GM12878 (cell line): ENCODE measurements at regions not wholly inside any gene's neighbourhood (a gene's known extent, or its start where the extent isn't known, plus 50 kb on each side); places are given as distances from the start of the nearest gene placed in this dataset.

Experiments used
- ATAC-seq: fragments of 200-7000 bp; cut with Tn5 transposase; 3 replicates; pipeline ENCODE4 v1.9.1; 2020; ENCODE audit warnings: mild to moderate bottlenecking, moderate library complexity
- BruUV-seq: library from RNA; stranded (reverse); fragments of 400-500 nt; replicated peaks from 2 replicates; lab custom pipeline; 2021; lab: Mats Ljungman, UMichigan
- CTCF ChIA-PET: fragments of 300-600 bp; sonication (Branson Sonifier 250); formaldehyde crosslinking; extraction: SDS; loops from one replicate; lab custom pipeline; 2021; ENCODE audit warnings: inconsistent platforms; lab: Yijun Ruan, JAX
- POLR2A ChIA-PET: fragments of 350-600 bp; formaldehyde crosslinking; extraction: SDS; loops from one replicate; lab custom pipeline; 2021; ENCODE audit warnings: inconsistent platforms; lab: Charles Lee
- RAD21 ChIA-PET: fragments of 300-600 bp; sonication (Branson Sonifier 250); formaldehyde crosslinking; loops from one replicate; lab custom pipeline; 2023; ENCODE audit warnings: antibody characterized with exemption; ENCODE audit not compliant: unreplicated experiment; lab: Charles Lee
- SMC1A ChIA-PET: fragments of 300-600 bp; sonication (Branson Sonifier 250); formaldehyde crosslinking; loops from one replicate; lab custom pipeline; 2023; ENCODE audit not compliant: unreplicated experiment, uncharacterized antibody; lab: Charles Lee
- DNase-seq: peaks from one replicate; pipeline ENCODE4 v3.0.0-alpha.2; 2011; ENCODE audit warnings: low read depth, low spot score
- FAIRE-seq: peaks from 3 replicates; lab custom pipeline; 2011; peaks lifted over from hg19 to GRCh38; lab: Jason Lieb, UNC
- H2AFZ ChIP-seq: 2 replicates; pipeline ENCODE4 v1.6.0; 2011; ENCODE audit warnings: low read depth, low read length, control low read depth; ENCODE audit not compliant: control insufficient read depth
- H3K27ac ChIP-seq: 2 replicates; pipeline ENCODE4 v1.5.1; 2011; ENCODE audit warnings: control low read depth; ENCODE audit not compliant: control insufficient read depth, insufficient read depth
- H3K27me3 ChIP-seq, 2 experiments: replicated peaks in 1 of 2; 2 replicates each; pipeline versions ENCODE4 v1.6.0 to v1.6.1; 2011; ENCODE audit warnings: low read length in 1 of 2; ENCODE audit not compliant: control insufficient read depth in 2 of 2, insufficient read depth in 2 of 2
- H3K36me3 ChIP-seq, 2 experiments: 2 replicates each; pipeline ENCODE4 v1.5.1; 2011; ENCODE audit warnings: low read length in 1 of 2; ENCODE audit not compliant: control insufficient read depth in 2 of 2, insufficient read depth in 2 of 2
- H3K4me1 ChIP-seq: 2 replicates; pipeline ENCODE4 v1.6.1; 2011; ENCODE audit warnings: mild to moderate bottlenecking, low read length, moderate library complexity, mixed read lengths; ENCODE audit not compliant: control insufficient read depth, insufficient read depth
- H3K4me2 ChIP-seq: 2 replicates; pipeline ENCODE4 v1.6.0; 2011; ENCODE audit warnings: control low read depth; ENCODE audit not compliant: control insufficient read depth, insufficient read depth
- H3K4me3 ChIP-seq: fragments of 200-600 bp; sonication (generic); 2 replicates; pipeline ENCODE4 v1.5.1; 2016
- H3K79me2 ChIP-seq: 2 replicates; pipeline ENCODE4 v1.6.0; 2011; ENCODE audit warnings: low read length; ENCODE audit not compliant: control insufficient read depth, insufficient read depth
- H3K9ac ChIP-seq: 2 replicates; pipeline ENCODE4 v1.8.0; 2011; ENCODE audit warnings: low read length, control low read depth, mixed read lengths; ENCODE audit not compliant: control insufficient read depth, insufficient read depth
- H3K9me3 ChIP-seq: replicated peaks from 3 replicates; pipeline ENCODE4 v1.5.1; 2011; ENCODE audit warnings: mild to moderate bottlenecking, low read length; ENCODE audit not compliant: control insufficient read depth, insufficient read depth
- H4K20me1 ChIP-seq: 2 replicates; pipeline ENCODE4 v1.6.0; 2011; ENCODE audit not compliant: control insufficient read depth, insufficient read depth
- ASH2L ChIP-seq: fragments of 300-600, 200-600 bp; sonication (generic); IDR thresholded peaks from 2 replicates; pipeline ENCODE4 v1.6.1; 2017; ENCODE audit warnings: low read depth, mild to moderate bottlenecking, borderline replicate concordance
- BHLHE40 ChIP-seq, 2 experiments: fragments of 450-650 bp in 1 of 2; IDR thresholded peaks; 2 replicates each; pipeline ENCODE4 v1.6.1; 2011 to 2017; ENCODE audit warnings: low read depth in 2 of 2, borderline replicate concordance in 1 of 2, improper control_type of control experiment in 1 of 2, low read length in 1 of 2, mild to moderate bottlenecking in 1 of 2
- CHD4 ChIP-seq: fragments of 200-600 bp; sonication (generic); IDR thresholded peaks from 2 replicates; pipeline ENCODE4 v1.6.1; 2016; ENCODE audit warnings: mild to moderate bottlenecking
- MEF2A ChIP-seq: IDR thresholded peaks from 2 replicates; pipeline ENCODE4 v1.6.1; 2011; ENCODE audit warnings: low read depth, mild to moderate bottlenecking, low read length, moderate library complexity; ENCODE audit not compliant: insufficient read depth
- NFXL1 ChIP-seq: fragments of 450-650 bp; IDR thresholded peaks from 2 replicates; pipeline ENCODE4 v1.6.1; 2017; ENCODE audit warnings: antibody characterized with exemption, mild to moderate bottlenecking, borderline replicate concordance
- NR2C2 ChIP-seq: IDR thresholded peaks from 2 replicates; pipeline ENCODE4 v1.6.1; 2011; ENCODE audit warnings: borderline replicate concordance, low read depth; ENCODE audit not compliant: control insufficient read depth, insufficient read length
- PBX3 ChIP-seq: IDR thresholded peaks from 2 replicates; pipeline ENCODE4 v1.6.1; 2011; ENCODE audit warnings: mild to moderate bottlenecking, low read depth, low read length, moderate library complexity; ENCODE audit not compliant: insufficient replicate concordance
- PKNOX1 ChIP-seq: fragments of 450-650 bp; IDR thresholded peaks from 2 replicates; pipeline ENCODE4 v1.6.1; 2016; ENCODE audit warnings: mild to moderate bottlenecking
- TAF1 ChIP-seq: IDR thresholded peaks from 2 replicates; pipeline ENCODE4 v1.6.1; 2011; ENCODE audit warnings: mild to moderate bottlenecking, low read depth, low read length, borderline replicate concordance
- WGBS: methylation state at CpG from one replicate; pipeline ENCODE4 v1.1.6; 2016; ENCODE audit warnings: low lambda C conversion rate; ENCODE audit not compliant: insufficient replicate concordance, insufficient coverage; ENCODE audit errors: missing lambda C conversion rate; 5-methylcytosine and 5-hydroxymethylcytosine counted together
- in situ Hi-C: fragments of 300-500 bp; cut with MboI; formaldehyde crosslinking; loops from 9 replicates; pipeline ENCODE4 v1.14.3; 2018; ENCODE audit warnings: mixed read lengths
- intact Hi-C: fragments of 100-400 bp; cut with micrococcal nuclease; formaldehyde crosslinking; loops from one replicate; pipeline ENCODE4 v1.14.2; 2022; ENCODE audit not compliant: unreplicated experiment
- TF ChIP-seq, protein P1 (sequence below): fragments of 450-650 bp; IDR thresholded peaks from 2 replicates; pipeline ENCODE4 v1.6.1; 2016; ENCODE audit warnings: mild to moderate bottlenecking, moderate library complexity, borderline replicate concordance
- TF ChIP-seq, protein P2 (sequence below): fragments of 450-650 bp; IDR thresholded peaks from 2 replicates; pipeline ENCODE4 v1.6.1; 2017; ENCODE audit warnings: low read depth, mild to moderate bottlenecking, moderate library complexity

GRCh38 chr10:130902929-130903328, 408.6 kb downstream of the TCERG1L start:
- no peak for TF ChIP-seq TAF1
- no peak for TF ChIP-seq PBX3
- no peak for TF ChIP-seq NFXL1
- TF ChIP-seq CHD4 = no peak
- TF ChIP-seq ASH2L = no peak
- TF ChIP-seq, protein P1, sequence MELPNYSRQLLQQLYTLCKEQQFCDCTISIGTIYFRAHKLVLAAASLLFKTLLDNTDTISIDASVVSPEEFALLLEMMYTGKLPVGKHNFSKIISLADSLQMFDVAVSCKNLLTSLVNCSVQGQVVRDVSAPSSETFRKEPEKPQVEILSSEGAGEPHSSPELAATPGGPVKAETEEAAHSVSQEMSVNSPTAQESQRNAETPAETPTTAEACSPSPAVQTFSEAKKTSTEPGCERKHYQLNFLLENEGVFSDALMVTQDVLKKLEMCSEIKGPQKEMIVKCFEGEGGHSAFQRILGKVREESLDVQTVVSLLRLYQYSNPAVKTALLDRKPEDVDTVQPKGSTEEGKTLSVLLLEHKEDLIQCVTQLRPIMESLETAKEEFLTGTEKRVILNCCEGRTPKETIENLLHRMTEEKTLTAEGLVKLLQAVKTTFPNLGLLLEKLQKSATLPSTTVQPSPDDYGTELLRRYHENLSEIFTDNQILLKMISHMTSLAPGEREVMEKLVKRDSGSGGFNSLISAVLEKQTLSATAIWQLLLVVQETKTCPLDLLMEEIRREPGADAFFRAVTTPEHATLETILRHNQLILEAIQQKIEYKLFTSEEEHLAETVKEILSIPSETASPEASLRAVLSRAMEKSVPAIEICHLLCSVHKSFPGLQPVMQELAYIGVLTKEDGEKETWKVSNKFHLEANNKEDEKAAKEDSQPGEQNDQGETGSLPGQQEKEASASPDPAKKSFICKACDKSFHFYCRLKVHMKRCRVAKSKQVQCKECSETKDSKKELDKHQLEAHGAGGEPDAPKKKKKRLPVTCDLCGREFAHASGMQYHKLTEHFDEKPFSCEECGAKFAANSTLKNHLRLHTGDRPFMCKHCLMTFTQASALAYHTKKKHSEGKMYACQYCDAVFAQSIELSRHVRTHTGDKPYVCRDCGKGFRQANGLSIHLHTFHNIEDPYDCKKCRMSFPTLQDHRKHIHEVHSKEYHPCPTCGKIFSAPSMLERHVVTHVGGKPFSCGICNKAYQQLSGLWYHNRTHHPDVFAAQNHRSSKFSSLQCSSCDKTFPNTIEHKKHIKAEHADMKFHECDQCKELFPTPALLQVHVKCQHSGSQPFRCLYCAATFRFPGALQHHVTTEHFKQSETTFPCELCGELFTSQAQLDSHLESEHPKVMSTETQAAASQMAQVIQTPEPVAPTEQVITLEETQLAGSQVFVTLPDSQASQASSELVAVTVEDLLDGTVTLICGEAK = no peak
- TF ChIP-seq BHLHE40 (IDR thresholded peaks at IDR 0.05; ENCODE audit: borderline replicate concordance in 1 of 2, low read depth in 2 of 2, low read length in 1 of 2) = no peak
- no peak for TF ChIP-seq MEF2A
- no peak for TF ChIP-seq PKNOX1
- TF ChIP-seq, protein P2, sequence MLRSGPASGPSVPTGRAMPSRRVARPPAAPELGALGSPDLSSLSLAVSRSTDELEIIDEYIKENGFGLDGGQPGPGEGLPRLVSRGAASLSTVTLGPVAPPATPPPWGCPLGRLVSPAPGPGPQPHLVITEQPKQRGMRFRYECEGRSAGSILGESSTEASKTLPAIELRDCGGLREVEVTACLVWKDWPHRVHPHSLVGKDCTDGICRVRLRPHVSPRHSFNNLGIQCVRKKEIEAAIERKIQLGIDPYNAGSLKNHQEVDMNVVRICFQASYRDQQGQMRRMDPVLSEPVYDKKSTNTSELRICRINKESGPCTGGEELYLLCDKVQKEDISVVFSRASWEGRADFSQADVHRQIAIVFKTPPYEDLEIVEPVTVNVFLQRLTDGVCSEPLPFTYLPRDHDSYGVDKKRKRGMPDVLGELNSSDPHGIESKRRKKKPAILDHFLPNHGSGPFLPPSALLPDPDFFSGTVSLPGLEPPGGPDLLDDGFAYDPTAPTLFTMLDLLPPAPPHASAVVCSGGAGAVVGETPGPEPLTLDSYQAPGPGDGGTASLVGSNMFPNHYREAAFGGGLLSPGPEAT = no peak
- TF ChIP-seq NR2C2 = no peak
- Histone ChIP-seq H3K9ac (no peak overlapping the region), H3K27ac (no peak overlapping the region), H3K4me1 (no peaks in the 10 kb centered on the region), H2AFZ (no peak overlapping the region), H3K4me3 (no peak overlapping the region), H3K9me3 (no peaks in the 10 kb centered on the region), H3K27me3 (no peaks in the 10 kb centered on the region), H3K4me2 (no peak overlapping the region), H3K36me3 (no peaks in the 10 kb centered on the region), H4K20me1 (no peaks in the 10 kb centered on the region), H3K79me2 (no peaks in the 10 kb centered on the region)
- 27% methylated on average over 2 of the region's 2 CpGs for WGBS
- ChIA-PET RAD21 (no interaction called here), CTCF (no interaction called here), POLR2A (no interaction called here), SMC1A (no interaction called here)
- no peak for DNase-seq
- no TSS peak for BruUV-seq
- ATAC-seq = no peak
- intact Hi-C loops = no loop called here
- in situ Hi-C loops = no loop called here
- no peak for FAIRE-seq
